ENCODE measurements at regions not wholly inside any gene's neighbourhood (a gene's known extent, or its start where the extent isn't known, plus 50 kb on each side); places are given as distances from the start of the nearest gene placed in this dataset.

GRCh38 chr10:24008164-24009091 is 200.5 kb upstream of the KIAA1217 start:
- peaks cover 3% of the 10 kb centered on the region for H3K4me1 ChIP-seq (ENCODE audit: insufficient read depth, poor library complexity, severe bottlenecking)
- ATAC-seq (ENCODE audit: low read depth): peak; percentile 98
- peaks cover 17% of the 10 kb centered on the region for H3K27me3 ChIP-seq (ENCODE audit: insufficient read depth, poor library complexity, severe bottlenecking)
- DNase-seq (ENCODE audit: low spot score): no peak
- no peak overlapping the region for H3K27ac ChIP-seq (ENCODE audit: poor library complexity, severe bottlenecking)
- H3K36me3 ChIP-seq (ENCODE audit: low read depth): no peaks in the 10 kb centered on the region
- no peak overlapping the region for H3K4me3 ChIP-seq (ENCODE audit: severe bottlenecking)
- TF ChIP-seq, protein P1, sequence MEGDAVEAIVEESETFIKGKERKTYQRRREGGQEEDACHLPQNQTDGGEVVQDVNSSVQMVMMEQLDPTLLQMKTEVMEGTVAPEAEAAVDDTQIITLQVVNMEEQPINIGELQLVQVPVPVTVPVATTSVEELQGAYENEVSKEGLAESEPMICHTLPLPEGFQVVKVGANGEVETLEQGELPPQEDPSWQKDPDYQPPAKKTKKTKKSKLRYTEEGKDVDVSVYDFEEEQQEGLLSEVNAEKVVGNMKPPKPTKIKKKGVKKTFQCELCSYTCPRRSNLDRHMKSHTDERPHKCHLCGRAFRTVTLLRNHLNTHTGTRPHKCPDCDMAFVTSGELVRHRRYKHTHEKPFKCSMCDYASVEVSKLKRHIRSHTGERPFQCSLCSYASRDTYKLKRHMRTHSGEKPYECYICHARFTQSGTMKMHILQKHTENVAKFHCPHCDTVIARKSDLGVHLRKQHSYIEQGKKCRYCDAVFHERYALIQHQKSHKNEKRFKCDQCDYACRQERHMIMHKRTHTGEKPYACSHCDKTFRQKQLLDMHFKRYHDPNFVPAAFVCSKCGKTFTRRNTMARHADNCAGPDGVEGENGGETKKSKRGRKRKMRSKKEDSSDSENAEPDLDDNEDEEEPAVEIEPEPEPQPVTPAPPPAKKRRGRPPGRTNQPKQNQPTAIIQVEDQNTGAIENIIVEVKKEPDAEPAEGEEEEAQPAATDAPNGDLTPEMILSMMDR (IDR thresholded peaks at IDR 0.05; ENCODE audit: poor library complexity, severe bottlenecking): no peak
- H3K9me3 ChIP-seq (ENCODE audit: severe bottlenecking): no peaks in the 10 kb centered on the region

DNA sequence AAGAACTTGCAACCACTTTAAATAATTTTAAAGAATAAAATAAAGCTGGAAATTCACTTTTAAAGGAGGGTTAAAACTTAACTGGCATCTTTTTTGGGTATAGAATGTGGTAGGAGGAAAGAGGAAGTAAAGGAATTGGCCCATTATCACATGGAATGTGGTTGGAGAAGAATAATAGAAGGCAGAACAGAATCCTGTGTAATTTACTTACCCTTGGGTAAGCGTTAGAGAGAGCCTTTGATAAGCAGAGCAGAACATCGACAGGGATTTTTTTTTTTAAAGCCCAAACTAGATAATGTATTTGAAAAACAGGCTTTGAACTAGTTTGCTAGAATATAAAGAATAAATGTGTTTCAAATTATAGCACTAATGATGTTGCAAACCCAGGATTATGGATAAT is 199.8 kb upstream of the KIAA1217 start:
- H3K9me3 ChIP-seq (ENCODE audit: severe bottlenecking): no peaks in the 10 kb centered on the region
- no peak for ATAC-seq (ENCODE audit: low read depth)
- H3K27ac ChIP-seq (ENCODE audit: poor library complexity, severe bottlenecking): no peak overlapping the region
- peaks cover 15% of the 10 kb centered on the region for H3K27me3 ChIP-seq (ENCODE audit: insufficient read depth, poor library complexity, severe bottlenecking)
- H3K4me1 ChIP-seq (ENCODE audit: insufficient read depth, poor library complexity, severe bottlenecking): peaks cover 3% of the 10 kb centered on the region
- no peak for DNase-seq (ENCODE audit: low spot score)
- H3K4me3 ChIP-seq (ENCODE audit: severe bottlenecking): no peak overlapping the region
- H3K36me3 ChIP-seq (ENCODE audit: low read depth): no peaks in the 10 kb centered on the region
- TF ChIP-seq, protein P1 (IDR thresholded peaks at IDR 0.05; ENCODE audit: poor library complexity, severe bottlenecking): no peak

DNA sequence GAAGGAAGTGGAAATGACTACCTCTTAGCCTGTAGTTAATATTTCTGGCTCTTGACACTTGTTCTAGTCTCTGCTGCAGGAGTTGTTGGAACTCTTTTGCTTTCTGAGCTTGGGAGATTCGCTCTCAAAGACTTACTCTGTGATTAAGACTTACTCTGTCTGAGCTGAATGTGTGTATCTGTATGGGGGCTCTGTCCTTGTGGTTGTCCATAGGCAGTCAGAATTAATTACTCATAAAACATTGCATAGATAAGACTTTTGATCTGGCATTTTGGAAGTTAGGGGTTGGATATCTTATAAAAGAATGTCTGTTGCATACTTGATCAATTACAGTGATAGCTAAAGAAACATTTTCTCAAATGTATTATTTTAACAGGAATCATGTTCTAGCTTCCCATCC is 199.2 kb upstream of the KIAA1217 start:
- DNase-seq (ENCODE audit: low spot score) (no peak), ATAC-seq (ENCODE audit: low read depth) (no peak)
- no peak overlapping the region for H3K4me3 ChIP-seq (ENCODE audit: severe bottlenecking)
- peaks cover 10% of the 10 kb centered on the region for H3K27me3 ChIP-seq (ENCODE audit: insufficient read depth, poor library complexity, severe bottlenecking)
- no peaks in the 10 kb centered on the region for H3K9me3 ChIP-seq (ENCODE audit: severe bottlenecking)
- no peaks in the 10 kb centered on the region for H3K36me3 ChIP-seq (ENCODE audit: low read depth)
- TF ChIP-seq, protein P1 (IDR thresholded peaks at IDR 0.05; ENCODE audit: poor library complexity, severe bottlenecking): no peak
- peaks cover 3% of the 10 kb centered on the region for H3K4me1 ChIP-seq (ENCODE audit: insufficient read depth, poor library complexity, severe bottlenecking)
- H3K27ac ChIP-seq (ENCODE audit: poor library complexity, severe bottlenecking): no peak overlapping the region

GRCh38 chr10:24010436-24010970 is 198.4 kb upstream of the KIAA1217 start:
- peaks cover 10% of the 10 kb centered on the region for H3K27me3 ChIP-seq (ENCODE audit: insufficient read depth, poor library complexity, severe bottlenecking)
- no peak overlapping the region for H3K4me3 ChIP-seq (ENCODE audit: severe bottlenecking)
- no peak overlapping the region for H3K27ac ChIP-seq (ENCODE audit: poor library complexity, severe bottlenecking)
- DNase-seq (ENCODE audit: low spot score) (no peak), ATAC-seq (ENCODE audit: low read depth) (no peak)
- TF ChIP-seq, protein P1 (IDR thresholded peaks at IDR 0.05; ENCODE audit: poor library complexity, severe bottlenecking): no peak
- H3K4me1 ChIP-seq (ENCODE audit: insufficient read depth, poor library complexity, severe bottlenecking): peaks cover 3% of the 10 kb centered on the region
- H3K9me3 ChIP-seq (ENCODE audit: severe bottlenecking): no peaks in the 10 kb centered on the region
- H3K36me3 ChIP-seq (ENCODE audit: low read depth): no peaks in the 10 kb centered on the region

Measured in RWPE2 (cell line).